Smooth muscle cell (in vitro differentiated cells): ENCODE measurements at regions not wholly inside any gene's neighbourhood (a gene's known extent, or its start where the extent isn't known, plus 50 kb on each side); places are given as distances from the start of the nearest gene placed in this dataset.

Experiments
- DNase-seq: peaks from one replicate; lab custom pipeline; 2025; ENCODE audit not compliant: unreplicated experiment; lab: John Stamatoyannopoulos, UW
- H2AFZ ChIP-seq: fragments of 200-600 bp; sonication (generic); 2 replicates; pipeline ENCODE4 v1.6.0; 2016; ENCODE audit warnings: antibody characterized with exemption, low read depth, mild to moderate bottlenecking
- H3F3A ChIP-seq: fragments of 200-600 bp; sonication (generic); 2 replicates; pipeline ENCODE4 v1.6.0; 2017; ENCODE audit warnings: antibody characterized with exemption, low read depth
- H3K27ac ChIP-seq: fragments of 200-600 bp; sonication (generic); 2 replicates; pipeline ENCODE4 v1.5.1; 2016; ENCODE audit warnings: low read depth, mild to moderate bottlenecking
- H3K27me3 ChIP-seq: fragments of 200-600 bp; sonication (generic); 2 replicates; pipeline ENCODE4 v1.6.1; 2016; ENCODE audit warnings: low read depth, mild to moderate bottlenecking
- H3K36me3 ChIP-seq: fragments of 200-600 bp; sonication (generic); 2 replicates; pipeline ENCODE4 v1.5.1; 2016; ENCODE audit warnings: low read depth
- H3K4me1 ChIP-seq: fragments of 200-600 bp; sonication (generic); 2 replicates; pipeline ENCODE4 v1.5.1; 2016; ENCODE audit warnings: low read depth
- H3K4me2 ChIP-seq: fragments of 200-600 bp; sonication (generic); 2 replicates; pipeline ENCODE4 v1.6.0; 2016; ENCODE audit warnings: mild to moderate bottlenecking
- H3K4me3 ChIP-seq: fragments of 200-600 bp; sonication (generic); 2 replicates; pipeline ENCODE4 v1.5.1; 2016; ENCODE audit warnings: mild to moderate bottlenecking
- H3K79me2 ChIP-seq: fragments of 200-600 bp; sonication (generic); 2 replicates; pipeline ENCODE4 v1.6.0; 2016; ENCODE audit warnings: low read depth, mild to moderate bottlenecking
- H3K9ac ChIP-seq: fragments of 200-600 bp; sonication (generic); 2 replicates; pipeline ENCODE4 v1.6.0; 2016; ENCODE audit warnings: low read depth
- H3K9me3 ChIP-seq: fragments of 200-600 bp; sonication (generic); replicated peaks from 2 replicates; pipeline ENCODE4 v1.5.1; 2016; ENCODE audit warnings: low read depth
- H4K20me1 ChIP-seq: fragments of 200-600 bp; sonication (generic); 2 replicates; pipeline ENCODE4 v1.6.0; 2016; ENCODE audit warnings: low read depth
- CTCF ChIP-seq: fragments of 200-600 bp; sonication (generic); IDR thresholded peaks from 2 replicates; pipeline ENCODE4 v1.5.1; 2017; ENCODE audit warnings: borderline replicate concordance, mild to moderate bottlenecking, antibody characterized with exemption; ENCODE audit not compliant: insufficient read depth, poor library complexity, severe bottlenecking
- WGBS: methylation state at CpG from one replicate; pipeline ENCODE4 v1.1.7; 2016; ENCODE audit warnings: low lambda C conversion rate; 5-methylcytosine and 5-hydroxymethylcytosine counted together

- Histone ChIP-seq H3F3A (no peaks in the 10 kb centered on the region), H3K4me2 (no peak overlapping the region), H3K36me3 (no peaks in the 10 kb centered on the region), H3K4me1 (peaks cover 5% of the 10 kb centered on the region), H3K27ac (no peak overlapping the region), H3K27me3 (no peaks in the 10 kb centered on the region), H2AFZ (no peak overlapping the region), H3K79me2 (peaks cover 99% of the 10 kb centered on the region), H3K9me3 (no peaks in the 10 kb centered on the region), H3K9ac (no peak overlapping the region), H4K20me1 (no peaks in the 10 kb centered on the region), H3K4me3 (no peak overlapping the region)
- whole genome bisulfite sequencing = 90% methylated on average over 2 of the region's 2 CpGs
- TF ChIP-seq CTCF = no peak
- DNase-seq = no peak
Observed at GRCh38 chr12:24530689-24531088, 418.2 kb downstream of the BCAT1 start.

DNA sequence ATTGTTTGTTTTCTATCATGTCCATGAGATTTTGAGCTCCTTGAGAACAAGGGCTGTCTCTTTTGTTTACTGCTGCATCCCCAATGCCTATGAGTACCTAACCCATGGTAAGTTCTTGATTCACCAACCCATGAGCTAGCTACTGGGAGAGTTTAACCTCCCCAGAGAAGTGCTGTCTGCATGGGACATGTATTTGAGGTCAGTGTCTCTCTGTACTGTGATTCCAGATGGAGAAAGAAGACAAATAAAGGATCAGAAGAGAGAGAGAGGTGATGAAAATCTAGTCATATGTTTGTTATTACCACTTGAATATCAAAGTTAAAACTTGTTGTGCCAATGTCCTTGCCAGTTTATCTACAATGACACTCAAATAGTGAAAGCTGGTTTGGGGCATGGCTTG is 421.8 kb downstream of the BCAT1 start:
- peaks cover 98% of the 10 kb centered on the region for H3K79me2 ChIP-seq
- no peak overlapping the region for H3K4me2 ChIP-seq

DNA sequence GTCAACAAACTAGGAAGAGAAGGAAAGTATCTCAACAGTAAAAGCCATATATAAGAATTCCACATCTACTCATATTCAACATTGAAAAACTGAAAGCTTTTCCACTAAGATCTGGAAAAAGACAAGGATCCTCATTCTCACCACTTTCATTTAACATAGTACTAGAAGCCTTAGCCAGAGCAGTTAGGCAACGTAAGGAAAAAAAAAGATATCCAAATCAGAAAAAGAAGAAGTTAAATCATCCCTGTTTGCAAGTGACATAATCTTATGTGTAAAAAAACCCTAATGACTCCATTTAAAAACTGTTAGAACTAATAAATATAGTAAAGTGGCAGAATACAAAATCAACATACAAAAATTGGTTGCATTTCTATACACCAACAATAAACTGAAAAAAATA is 426.2 kb downstream of the BCAT1 start:
- 84% methylated on average over 1 of the region's 1 CpG for WGBS
- H3K36me3 ChIP-seq = peaks cover 7% of the 10 kb centered on the region
- H3K4me1 ChIP-seq = no peaks in the 10 kb centered on the region
- H3K4me2 ChIP-seq = no peak overlapping the region
- H3K9ac ChIP-seq = no peak overlapping the region
- H3K27ac ChIP-seq = no peak overlapping the region
- no peak for DNase-seq
- peaks cover 3% of the 10 kb centered on the region for H3K9me3 ChIP-seq
- H3F3A ChIP-seq = no peaks in the 10 kb centered on the region
- no peak for TF ChIP-seq CTCF
- H4K20me1 ChIP-seq = no peaks in the 10 kb centered on the region
- H3K79me2 ChIP-seq = peaks cover 99% of the 10 kb centered on the region
- no peak overlapping the region for H3K4me3 ChIP-seq
- H3K27me3 ChIP-seq = no peaks in the 10 kb centered on the region
- H2AFZ ChIP-seq = no peak overlapping the region

More for the DNA sequence above, 421.8 kb downstream of the BCAT1 start:
- H2AFZ ChIP-seq = no peak overlapping the region
- H3K9ac ChIP-seq = no peak overlapping the region
- no peaks in the 10 kb centered on the region for H3K27me3 ChIP-seq
- no peaks in the 10 kb centered on the region for H4K20me1 ChIP-seq
- H3K36me3 ChIP-seq = no peaks in the 10 kb centered on the region
- TF ChIP-seq CTCF = no peak
- DNase-seq = no peak
- H3F3A ChIP-seq = no peaks in the 10 kb centered on the region
- no peak overlapping the region for H3K4me3 ChIP-seq
- H3K4me1 ChIP-seq = no peaks in the 10 kb centered on the region
- H3K27ac ChIP-seq = no peak overlapping the region
- H3K9me3 ChIP-seq = no peaks in the 10 kb centered on the region

GRCh38 chr12:24519759-24520158 is 429.1 kb downstream of the BCAT1 start:
- no peaks in the 10 kb centered on the region for H3F3A ChIP-seq

More at GRCh38 chr12:24519759-24520158, 429.1 kb downstream of the BCAT1 start:
- Histone ChIP-seq H2AFZ (no peak overlapping the region), H3K9ac (no peak overlapping the region), H3K36me3 (peaks cover 14% of the 10 kb centered on the region), H3K79me2 (peaks cover 100% of the 10 kb centered on the region), H3K27me3 (no peaks in the 10 kb centered on the region), H3K9me3 (peaks cover 3% of the 10 kb centered on the region), H3K4me3 (no peak overlapping the region), H3K4me1 (no peaks in the 10 kb centered on the region), H4K20me1 (no peaks in the 10 kb centered on the region), H3K27ac (no peak overlapping the region), H3K4me2 (no peak overlapping the region)
- TF ChIP-seq CTCF = no peak
- WGBS = 91% methylated on average over 1 of the region's 1 CpG
- no peak for DNase-seq
